OCI-LY7 (cell line): ENCODE measurements at regions not wholly inside any gene's neighbourhood (a gene's known extent, or its start where the extent isn't known, plus 50 kb on each side); places are given as distances from the start of the nearest gene placed in this dataset.

ENCODE experiments used
- EZH2phosphoT487 ChIP-seq: fragments of 200-600 bp; sonication (generic); IDR thresholded peaks from 2 replicates; pipeline ENCODE4 v1.6.1; 2018; ENCODE audit warnings: low read depth, borderline replicate concordance, mild to moderate bottlenecking, mixed run types, antibody characterized with exemption, low read length, moderate library complexity, mixed read lengths
- TF ChIP-seq, protein P1 (sequence below): fragments of 200-600 bp; sonication (generic); conservative IDR thresholded peaks from 2 replicates; pipeline ENCODE4 v1.5.1; 2014; ENCODE audit warnings: mild to moderate bottlenecking, antibody characterized with exemption, low read length, moderate library complexity, mixed read lengths

DNA sequence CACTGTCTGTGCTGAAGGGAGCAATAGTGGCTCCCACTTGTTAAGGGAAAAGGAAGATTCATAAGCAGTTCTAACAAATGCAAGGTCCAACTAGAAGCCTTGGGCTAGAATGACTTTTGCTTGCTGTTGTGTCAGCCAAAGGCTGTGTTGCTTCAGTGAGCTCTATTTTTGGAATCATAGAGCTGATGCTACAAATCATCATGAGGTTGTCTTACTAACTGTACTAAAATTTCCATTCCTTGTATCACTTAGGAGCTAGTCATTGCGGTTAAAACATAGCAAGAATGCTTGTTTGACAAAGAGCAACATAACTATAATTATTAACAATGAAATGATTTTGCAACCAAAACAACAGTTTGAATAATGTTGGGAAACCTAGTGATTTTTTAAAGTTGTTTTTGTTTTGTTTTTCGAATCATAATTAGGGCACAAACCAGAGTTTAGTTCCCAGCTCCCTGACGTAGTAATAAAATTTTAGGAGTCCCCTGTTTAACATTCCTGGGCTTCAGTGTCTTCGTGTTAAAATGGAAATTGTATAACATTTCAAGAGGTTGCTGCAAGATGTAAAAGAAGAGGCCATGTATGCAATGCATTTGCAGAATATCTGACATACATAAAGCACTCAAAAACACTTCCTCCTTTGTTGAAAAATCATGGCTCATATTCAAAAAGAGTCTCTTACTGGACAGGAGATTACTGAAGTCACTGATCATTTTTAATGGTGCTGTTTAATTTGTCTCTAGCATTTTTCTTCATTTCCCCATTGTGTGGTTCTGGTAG is 183.4 kb downstream of the MACC1 start:
- TF ChIP-seq, protein P1, sequence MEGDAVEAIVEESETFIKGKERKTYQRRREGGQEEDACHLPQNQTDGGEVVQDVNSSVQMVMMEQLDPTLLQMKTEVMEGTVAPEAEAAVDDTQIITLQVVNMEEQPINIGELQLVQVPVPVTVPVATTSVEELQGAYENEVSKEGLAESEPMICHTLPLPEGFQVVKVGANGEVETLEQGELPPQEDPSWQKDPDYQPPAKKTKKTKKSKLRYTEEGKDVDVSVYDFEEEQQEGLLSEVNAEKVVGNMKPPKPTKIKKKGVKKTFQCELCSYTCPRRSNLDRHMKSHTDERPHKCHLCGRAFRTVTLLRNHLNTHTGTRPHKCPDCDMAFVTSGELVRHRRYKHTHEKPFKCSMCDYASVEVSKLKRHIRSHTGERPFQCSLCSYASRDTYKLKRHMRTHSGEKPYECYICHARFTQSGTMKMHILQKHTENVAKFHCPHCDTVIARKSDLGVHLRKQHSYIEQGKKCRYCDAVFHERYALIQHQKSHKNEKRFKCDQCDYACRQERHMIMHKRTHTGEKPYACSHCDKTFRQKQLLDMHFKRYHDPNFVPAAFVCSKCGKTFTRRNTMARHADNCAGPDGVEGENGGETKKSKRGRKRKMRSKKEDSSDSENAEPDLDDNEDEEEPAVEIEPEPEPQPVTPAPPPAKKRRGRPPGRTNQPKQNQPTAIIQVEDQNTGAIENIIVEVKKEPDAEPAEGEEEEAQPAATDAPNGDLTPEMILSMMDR, result no peak
- no peak for TF ChIP-seq EZH2phosphoT487
